Neural cell (in vitro differentiated cells): ENCODE measurements at regions not wholly inside any gene's neighbourhood (a gene's known extent, or its start where the extent isn't known, plus 50 kb on each side); places are given as distances from the start of the nearest gene placed in this dataset.

Experiments used
- EZH2 ChIP-seq: fragments of 200-600, 300-800 bp; shearing (Covaris generic), sonication (generic); IDR thresholded peaks from 2 replicates; pipeline ENCODE4 v1.6.1; 2014; ENCODE audit warnings: antibody characterized with exemption, low read length, borderline replicate concordance, mild to moderate bottlenecking; ENCODE audit not compliant: insufficient read depth, poor library complexity, severe bottlenecking
- POLR2AphosphoS5 ChIP-seq: IDR thresholded peaks from 2 replicates; pipeline ENCODE4 v1.6.1; 2012
- RAD21 ChIP-seq: fragments of 450-650 bp; conservative IDR thresholded peaks from 2 replicates; pipeline ENCODE4 v1.6.1; 2014; ENCODE audit warnings: antibody characterized with exemption, mild to moderate bottlenecking, moderate library complexity
- TF ChIP-seq, protein P1 (sequence below): fragments of 450-650 bp; IDR thresholded peaks from 2 replicates; pipeline ENCODE4 v1.5.1; 2014; ENCODE audit warnings: antibody characterized with exemption, mild to moderate bottlenecking, moderate library complexity; ENCODE audit not compliant: poor library complexity, severe bottlenecking

DNA sequence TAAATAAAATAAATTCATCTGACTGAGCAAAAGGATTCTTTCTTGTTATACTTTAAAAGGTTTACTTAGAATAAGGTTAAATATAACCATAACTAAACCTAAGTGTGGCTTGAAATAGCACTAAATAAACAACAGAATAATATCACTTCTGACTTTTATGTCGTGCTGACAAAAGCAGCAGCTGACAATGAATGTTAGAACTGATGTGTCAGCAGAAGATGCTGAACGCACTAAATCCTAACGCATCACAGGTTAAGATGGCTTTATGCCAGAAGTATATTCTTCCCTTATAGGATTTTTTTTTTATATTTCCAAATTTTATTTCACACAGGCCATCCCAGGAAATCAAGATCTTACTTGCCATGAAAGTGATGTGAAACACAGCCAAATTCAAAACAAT is 558.3 kb upstream of the NBEA start:
- TF ChIP-seq RAD21 (no peak), POLR2AphosphoS5 (no peak), EZH2 (no peak)
- TF ChIP-seq, protein P1, sequence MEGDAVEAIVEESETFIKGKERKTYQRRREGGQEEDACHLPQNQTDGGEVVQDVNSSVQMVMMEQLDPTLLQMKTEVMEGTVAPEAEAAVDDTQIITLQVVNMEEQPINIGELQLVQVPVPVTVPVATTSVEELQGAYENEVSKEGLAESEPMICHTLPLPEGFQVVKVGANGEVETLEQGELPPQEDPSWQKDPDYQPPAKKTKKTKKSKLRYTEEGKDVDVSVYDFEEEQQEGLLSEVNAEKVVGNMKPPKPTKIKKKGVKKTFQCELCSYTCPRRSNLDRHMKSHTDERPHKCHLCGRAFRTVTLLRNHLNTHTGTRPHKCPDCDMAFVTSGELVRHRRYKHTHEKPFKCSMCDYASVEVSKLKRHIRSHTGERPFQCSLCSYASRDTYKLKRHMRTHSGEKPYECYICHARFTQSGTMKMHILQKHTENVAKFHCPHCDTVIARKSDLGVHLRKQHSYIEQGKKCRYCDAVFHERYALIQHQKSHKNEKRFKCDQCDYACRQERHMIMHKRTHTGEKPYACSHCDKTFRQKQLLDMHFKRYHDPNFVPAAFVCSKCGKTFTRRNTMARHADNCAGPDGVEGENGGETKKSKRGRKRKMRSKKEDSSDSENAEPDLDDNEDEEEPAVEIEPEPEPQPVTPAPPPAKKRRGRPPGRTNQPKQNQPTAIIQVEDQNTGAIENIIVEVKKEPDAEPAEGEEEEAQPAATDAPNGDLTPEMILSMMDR, result no peak
